Testis (tissue), 2 donors: ENCODE measurements at regions not wholly inside any gene's neighbourhood (a gene's known extent, or its start where the extent isn't known, plus 50 kb on each side); places are given as distances from the start of the nearest gene placed in this dataset.

ENCODE experiments used
- CTCF ChIP-seq, 3 experiments: fragments of 450-650 bp in 2 of 3; fragments of 200-600 bp in 1 of 3; sonication (generic) in 1 of 3; IDR thresholded peaks; one replicate each; pipeline ENCODE4 v1.5.1; 2016 to 2019; ENCODE audit warnings: antibody characterized with exemption in 3 of 3, mild to moderate bottlenecking in 2 of 3, moderate library complexity in 1 of 3
- POLR2A ChIP-seq: fragments of 450-650 bp; IDR thresholded peaks from one replicate; pipeline ENCODE4 v1.6.1; 2017; ENCODE audit warnings: antibody characterized with exemption, mild to moderate bottlenecking, moderate library complexity

GRCh38 chr9:134503301-134504105 lies 138.1 kb upstream of the COL5A1 start:
- no peak for TF ChIP-seq CTCF (IDR thresholded peaks at IDR 0.05)
- no peak for TF ChIP-seq POLR2A
